Panc1 (cell line): ENCODE measurements at regions not wholly inside any gene's neighbourhood (a gene's known extent, or its start where the extent isn't known, plus 50 kb on each side); places are given as distances from the start of the nearest gene placed in this dataset.

Experiments used
- ATAC-seq: fragments of 200-7000 bp; cut with Tn5 transposase; 2 replicates; pipeline ENCODE4 v1.9.1; 2020; ENCODE audit warnings: mild to moderate bottlenecking, moderate library complexity
- BruUV-seq: library from RNA; stranded (reverse); fragments of 400-500 nt; replicated peaks from 2 replicates; lab custom pipeline; 2021; lab: Mats Ljungman, UMichigan
- CTCF ChIA-PET: fragments of 300-600 bp; sonication (Branson Sonifier 250); formaldehyde crosslinking; loops from one replicate; lab custom pipeline; 2022; ENCODE audit warnings: antibody characterized with exemption; lab: Charles Lee
- POLR2A ChIA-PET: fragments of 300-600 bp; sonication (Branson Sonifier 250); formaldehyde crosslinking; loops from one replicate; lab custom pipeline; 2022; ENCODE audit warnings: antibody characterized with exemption; lab: Charles Lee
- DNase-seq: peaks from one replicate; pipeline ENCODE4 v3.0.0-alpha.2; 2010; ENCODE audit warnings: low read depth, low spot score
- H3K27ac ChIP-seq: 2 replicates; pipeline ENCODE4 v1.5.1; 2011; ENCODE audit warnings: mild to moderate bottlenecking, low read length, inconsistent platforms
- H3K27me3 ChIP-seq: fragments of 200-500 bp; sonication (Bioruptor generic); 2 replicates; pipeline ENCODE4 v1.6.0; 2014; ENCODE audit warnings: low read length, inconsistent platforms; ENCODE audit not compliant: control insufficient read depth, insufficient read depth
- H3K36me3 ChIP-seq: fragments of 200-500 bp; sonication (Bioruptor generic); 2 replicates; pipeline ENCODE4 v1.5.1; 2014; ENCODE audit warnings: inconsistent platforms, mild to moderate bottlenecking, low read length, moderate library complexity; ENCODE audit not compliant: control insufficient read depth, insufficient read depth
- H3K4me1 ChIP-seq: 2 replicates; pipeline ENCODE4 v1.5.1; 2011; ENCODE audit warnings: inconsistent platforms, mild to moderate bottlenecking, low read length, moderate library complexity; ENCODE audit not compliant: control insufficient read depth, insufficient read depth
- H3K4me3 ChIP-seq, 2 experiments: 2 replicates each; pipeline ENCODE4 v1.5.1; 2011 to 2012; ENCODE audit warnings: low read depth in 2 of 2, low read length in 2 of 2, mild to moderate bottlenecking in 2 of 2, inconsistent platforms in 1 of 2, moderate library complexity in 1 of 2
- H3K9me3 ChIP-seq: fragments of 200-500 bp; sonication (Bioruptor generic); 2 replicates; pipeline ENCODE4 v1.5.1; 2014; ENCODE audit warnings: low read depth, mild to moderate bottlenecking, inconsistent platforms, low read length, moderate library complexity; ENCODE audit not compliant: control insufficient read depth, insufficient read depth
- CTCF ChIP-seq: fragments of 450-650 bp; IDR thresholded peaks from 2 replicates; pipeline ENCODE4 v1.5.1; 2017; ENCODE audit warnings: mild to moderate bottlenecking
- POLR2AphosphoS5 ChIP-seq: IDR thresholded peaks from 2 replicates; pipeline ENCODE4 v1.6.1; 2012; ENCODE audit warnings: mild to moderate bottlenecking, low read depth, low read length, moderate library complexity
- REST ChIP-seq, 2 experiments: IDR thresholded peaks; 2 replicates each; pipeline ENCODE4 v1.6.1; 2011 to 2012; ENCODE audit warnings: low read depth in 2 of 2, control low read depth in 1 of 2, low read length in 1 of 2, mild to moderate bottlenecking in 1 of 2, moderate library complexity in 1 of 2; ENCODE audit not compliant: insufficient read depth in 1 of 2
- SIN3A ChIP-seq: IDR thresholded peaks from 2 replicates; pipeline ENCODE4 v1.6.1; 2012; ENCODE audit warnings: low read depth, mild to moderate bottlenecking, low read length, moderate library complexity, borderline replicate concordance; ENCODE audit not compliant: insufficient read depth
- TCF7L2 ChIP-seq: IDR thresholded peaks from 2 replicates; pipeline ENCODE4 v1.6.1; 2011; ENCODE audit warnings: mild to moderate bottlenecking, low read depth, low read length, inconsistent platforms
- in situ Hi-C: cut with HindIII; loops from 2 replicates; pipeline ENCODE4 v1.10.0; 2016; ENCODE audit warnings: low sequenced_read_pairs, low pct_unique_long_range_greater_than_20kb
- intact Hi-C: fragments of 100-400 bp; cut with micrococcal nuclease; formaldehyde crosslinking; loops from one replicate; pipeline ENCODE4 v1.10.0; 2022; ENCODE audit not compliant: unreplicated experiment

GRCh38 chr4:156595041-156595440 lies 376.6 kb downstream of the PDGFC start:
- no peak for ATAC-seq
- CTCF ChIA-PET: no interaction called here
- BruUV-seq: no TSS peak

GRCh38 chr4:156594624-156595023 lies 377.0 kb downstream of the PDGFC start:
- CTCF ChIA-PET: no interaction called here
- H3K27ac ChIP-seq: no peak overlapping the region
- intact Hi-C loops (no loop called here), in situ Hi-C loops (no loop called here)
- DNase-seq: no peak
- POLR2A ChIA-PET: no interaction called here
- no peaks in the 10 kb centered on the region for H3K9me3 ChIP-seq
- ATAC-seq: no peak
- no peaks in the 10 kb centered on the region for H3K36me3 ChIP-seq
- 0 out of 2 replicates have a peak, but pooled peaks cover 3% of the 10 kb centered on the region for H3K4me1 ChIP-seq
- TF ChIP-seq SIN3A (no peak), REST (IDR thresholded peaks at IDR 0.05; ENCODE audit: insufficient read depth in 1 of 2, low read depth in 2 of 2, low read length in 1 of 2) (no peak), CTCF (no peak), TCF7L2 (no peak), POLR2AphosphoS5 (no peak)
- no peak overlapping the region for H3K4me3 ChIP-seq
- BruUV-seq: no TSS peak
- no peaks in the 10 kb centered on the region for H3K27me3 ChIP-seq

More at GRCh38 chr4:156595041-156595440, 376.6 kb downstream of the PDGFC start:
- no peak overlapping the region for H3K4me3 ChIP-seq
- H3K27ac ChIP-seq: no peak overlapping the region
- in situ Hi-C loops: no loop called here
- H3K36me3 ChIP-seq: no peaks in the 10 kb centered on the region
- intact Hi-C loops: no loop called here
- no peak for TF ChIP-seq TCF7L2
- TF ChIP-seq REST (IDR thresholded peaks at IDR 0.05; ENCODE audit: insufficient read depth in 1 of 2, low read depth in 2 of 2, low read length in 1 of 2): no peak
- no peak for TF ChIP-seq POLR2AphosphoS5
- no peak for TF ChIP-seq SIN3A
- no peak for TF ChIP-seq CTCF
- no peak for DNase-seq
- no peaks in the 10 kb centered on the region for H3K9me3 ChIP-seq
- POLR2A ChIA-PET: no interaction called here
- H3K27me3 ChIP-seq: no peaks in the 10 kb centered on the region
- H3K4me1 ChIP-seq: 0 out of 2 replicates have a peak, but pooled peaks cover 3% of the 10 kb centered on the region
